Ishikawa (cell line): ENCODE measurements at regions not wholly inside any gene's neighbourhood (a gene's known extent, or its start where the extent isn't known, plus 50 kb on each side); places are given as distances from the start of the nearest gene placed in this dataset.

ENCODE experiments used
- CEBPB ChIP-seq: IDR thresholded peaks from 2 replicates; pipeline ENCODE4 v1.6.1; 2012
- CREB1 ChIP-seq: IDR thresholded peaks from 2 replicates; pipeline ENCODE4 v1.6.1; 2012; ENCODE audit warnings: low read depth
- EGR1 ChIP-seq: IDR thresholded peaks from 2 replicates; pipeline ENCODE4 v1.6.1; 2012
- EP300 ChIP-seq: IDR thresholded peaks from 2 replicates; pipeline ENCODE4 v1.6.1; 2012; ENCODE audit warnings: borderline replicate concordance
- FOXM1 ChIP-seq: IDR thresholded peaks from 2 replicates; pipeline ENCODE4 v1.6.1; 2012; ENCODE audit warnings: low read depth, borderline replicate concordance
- NFIC ChIP-seq: IDR thresholded peaks from 2 replicates; pipeline ENCODE4 v1.6.1; 2012
- RAD21 ChIP-seq: IDR thresholded peaks from 2 replicates; pipeline ENCODE4 v1.6.1; 2012; ENCODE audit warnings: low read depth
- TAF1 ChIP-seq: IDR thresholded peaks from 2 replicates; pipeline ENCODE4 v1.6.1; 2012; ENCODE audit warnings: low read depth, mild to moderate bottlenecking
- TCF12 ChIP-seq: IDR thresholded peaks from 2 replicates; pipeline ENCODE4 v1.6.1; 2012; ENCODE audit warnings: low read depth
- TEAD4 ChIP-seq: IDR thresholded peaks from 2 replicates; pipeline ENCODE4 v1.6.1; 2012
- YY1 ChIP-seq: IDR thresholded peaks from 2 replicates; pipeline ENCODE4 v1.6.1; 2012; ENCODE audit warnings: low read depth
- ZBTB7A ChIP-seq: IDR thresholded peaks from 2 replicates; pipeline ENCODE4 v1.6.1; 2012; ENCODE audit warnings: low read depth
- TF ChIP-seq, protein P1 (sequence below): IDR thresholded peaks from 2 replicates; pipeline ENCODE4 v1.6.1; 2012
- TF ChIP-seq, protein P2 (sequence below): IDR thresholded peaks from 2 replicates; pipeline ENCODE4 v1.6.1; 2012; ENCODE audit warnings: low read depth, mild to moderate bottlenecking
- TF ChIP-seq, protein P3 (sequence below): IDR thresholded peaks from 2 replicates; pipeline ENCODE4 v1.6.1; 2012

DNA sequence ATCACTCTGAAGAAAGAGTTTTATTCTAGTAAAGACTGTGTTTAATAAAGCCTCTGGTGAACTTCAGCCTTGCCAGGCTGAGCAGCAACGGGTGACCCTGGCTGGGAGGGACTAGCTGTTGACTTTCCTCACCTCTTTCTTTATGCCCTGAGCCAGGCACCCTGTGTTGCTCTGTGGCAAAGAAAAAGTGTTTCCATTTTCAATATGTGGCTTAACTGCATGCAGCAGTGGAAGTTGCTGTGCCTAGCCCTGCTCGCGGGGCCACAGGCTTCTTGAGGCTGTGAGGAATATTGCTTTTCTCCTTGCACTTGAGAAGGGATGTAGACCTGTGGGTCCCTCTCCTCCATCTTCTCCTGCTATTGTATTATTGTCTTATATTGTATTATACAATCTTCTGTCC lies 67.0 kb downstream of the CXCL12 start:
- TF ChIP-seq, protein P1, sequence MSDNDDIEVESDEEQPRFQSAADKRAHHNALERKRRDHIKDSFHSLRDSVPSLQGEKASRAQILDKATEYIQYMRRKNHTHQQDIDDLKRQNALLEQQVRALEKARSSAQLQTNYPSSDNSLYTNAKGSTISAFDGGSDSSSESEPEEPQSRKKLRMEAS: no peak
- TF ChIP-seq, protein P2, sequence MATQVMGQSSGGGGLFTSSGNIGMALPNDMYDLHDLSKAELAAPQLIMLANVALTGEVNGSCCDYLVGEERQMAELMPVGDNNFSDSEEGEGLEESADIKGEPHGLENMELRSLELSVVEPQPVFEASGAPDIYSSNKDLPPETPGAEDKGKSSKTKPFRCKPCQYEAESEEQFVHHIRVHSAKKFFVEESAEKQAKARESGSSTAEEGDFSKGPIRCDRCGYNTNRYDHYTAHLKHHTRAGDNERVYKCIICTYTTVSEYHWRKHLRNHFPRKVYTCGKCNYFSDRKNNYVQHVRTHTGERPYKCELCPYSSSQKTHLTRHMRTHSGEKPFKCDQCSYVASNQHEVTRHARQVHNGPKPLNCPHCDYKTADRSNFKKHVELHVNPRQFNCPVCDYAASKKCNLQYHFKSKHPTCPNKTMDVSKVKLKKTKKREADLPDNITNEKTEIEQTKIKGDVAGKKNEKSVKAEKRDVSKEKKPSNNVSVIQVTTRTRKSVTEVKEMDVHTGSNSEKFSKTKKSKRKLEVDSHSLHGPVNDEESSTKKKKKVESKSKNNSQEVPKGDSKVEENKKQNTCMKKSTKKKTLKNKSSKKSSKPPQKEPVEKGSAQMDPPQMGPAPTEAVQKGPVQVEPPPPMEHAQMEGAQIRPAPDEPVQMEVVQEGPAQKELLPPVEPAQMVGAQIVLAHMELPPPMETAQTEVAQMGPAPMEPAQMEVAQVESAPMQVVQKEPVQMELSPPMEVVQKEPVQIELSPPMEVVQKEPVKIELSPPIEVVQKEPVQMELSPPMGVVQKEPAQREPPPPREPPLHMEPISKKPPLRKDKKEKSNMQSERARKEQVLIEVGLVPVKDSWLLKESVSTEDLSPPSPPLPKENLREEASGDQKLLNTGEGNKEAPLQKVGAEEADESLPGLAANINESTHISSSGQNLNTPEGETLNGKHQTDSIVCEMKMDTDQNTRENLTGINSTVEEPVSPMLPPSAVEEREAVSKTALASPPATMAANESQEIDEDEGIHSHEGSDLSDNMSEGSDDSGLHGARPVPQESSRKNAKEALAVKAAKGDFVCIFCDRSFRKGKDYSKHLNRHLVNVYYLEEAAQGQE: no peak
- TF ChIP-seq ZBTB7A: no peak
- no peak for TF ChIP-seq EP300
- TF ChIP-seq NFIC: no peak
- TF ChIP-seq CREB1: no peak
- TF ChIP-seq YY1: no peak
- TF ChIP-seq EGR1: no peak
- TF ChIP-seq CEBPB: no peak
- no peak for TF ChIP-seq FOXM1
- no peak for TF ChIP-seq TAF1
- no peak for TF ChIP-seq RAD21

DNA sequence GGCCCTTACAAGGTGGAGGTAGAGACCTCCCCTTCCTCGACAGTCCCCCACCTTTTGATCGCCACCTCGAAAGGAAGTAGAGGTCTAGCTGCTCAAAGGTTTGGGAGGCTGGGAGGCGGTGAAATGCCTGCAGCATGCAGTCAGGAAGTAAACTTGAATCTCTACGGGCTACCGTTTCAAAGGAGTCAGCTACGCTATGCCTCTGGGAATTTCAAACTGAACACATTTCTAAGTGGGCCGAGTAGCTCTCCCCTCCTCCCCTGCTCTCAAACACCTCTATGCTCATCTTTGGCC lies 68.0 kb downstream of the CXCL12 start:
- TF ChIP-seq, protein P1: no peak
- TF ChIP-seq CEBPB (no peak), ZBTB7A (no peak), TCF12 (no peak), FOXM1 (no peak), CREB1 (no peak), EGR1 (no peak), TEAD4 (no peak), TAF1 (no peak)
- TF ChIP-seq, protein P3, sequence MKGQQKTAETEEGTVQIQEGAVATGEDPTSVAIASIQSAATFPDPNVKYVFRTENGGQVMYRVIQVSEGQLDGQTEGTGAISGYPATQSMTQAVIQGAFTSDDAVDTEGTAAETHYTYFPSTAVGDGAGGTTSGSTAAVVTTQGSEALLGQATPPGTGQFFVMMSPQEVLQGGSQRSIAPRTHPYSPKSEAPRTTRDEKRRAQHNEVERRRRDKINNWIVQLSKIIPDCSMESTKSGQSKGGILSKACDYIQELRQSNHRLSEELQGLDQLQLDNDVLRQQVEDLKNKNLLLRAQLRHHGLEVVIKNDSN: no peak
- TF ChIP-seq, protein P2: no peak

DNA sequence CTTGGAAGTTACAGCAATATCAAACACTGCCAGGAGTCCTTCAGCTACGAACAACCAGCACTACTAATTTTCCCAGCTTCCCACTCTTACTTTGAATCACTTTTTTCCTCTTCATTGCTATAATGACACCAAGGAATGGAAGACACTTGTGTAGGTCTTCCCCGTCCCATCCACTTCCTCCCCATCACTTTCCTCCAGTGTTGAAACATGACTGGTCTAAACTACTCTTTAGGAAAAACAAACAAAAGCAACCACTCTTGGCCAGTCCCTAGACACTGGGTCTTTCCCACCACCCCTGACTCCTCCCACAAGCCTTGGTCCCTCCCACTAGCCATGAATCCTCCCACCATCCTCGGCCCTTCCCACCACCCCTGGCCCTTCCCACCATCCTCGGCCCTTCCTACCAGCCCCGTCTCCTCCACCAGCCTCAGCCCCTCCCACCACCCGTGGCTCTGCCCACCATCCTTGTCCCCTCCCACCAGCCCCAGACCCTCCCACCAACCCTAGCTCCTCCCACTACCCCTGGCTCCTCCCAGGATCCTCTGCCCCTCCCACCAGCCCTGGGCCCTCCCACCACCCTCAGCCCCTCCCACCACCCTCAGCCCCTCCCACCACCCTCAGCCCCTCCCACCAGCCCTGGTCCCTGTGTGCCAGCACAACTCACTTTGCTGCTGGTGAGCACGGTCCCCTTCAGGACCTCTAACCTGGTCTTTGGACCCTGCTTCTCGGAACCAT lies 68.5 kb downstream of the CXCL12 start:
- TF ChIP-seq TCF12: no peak

DNA sequence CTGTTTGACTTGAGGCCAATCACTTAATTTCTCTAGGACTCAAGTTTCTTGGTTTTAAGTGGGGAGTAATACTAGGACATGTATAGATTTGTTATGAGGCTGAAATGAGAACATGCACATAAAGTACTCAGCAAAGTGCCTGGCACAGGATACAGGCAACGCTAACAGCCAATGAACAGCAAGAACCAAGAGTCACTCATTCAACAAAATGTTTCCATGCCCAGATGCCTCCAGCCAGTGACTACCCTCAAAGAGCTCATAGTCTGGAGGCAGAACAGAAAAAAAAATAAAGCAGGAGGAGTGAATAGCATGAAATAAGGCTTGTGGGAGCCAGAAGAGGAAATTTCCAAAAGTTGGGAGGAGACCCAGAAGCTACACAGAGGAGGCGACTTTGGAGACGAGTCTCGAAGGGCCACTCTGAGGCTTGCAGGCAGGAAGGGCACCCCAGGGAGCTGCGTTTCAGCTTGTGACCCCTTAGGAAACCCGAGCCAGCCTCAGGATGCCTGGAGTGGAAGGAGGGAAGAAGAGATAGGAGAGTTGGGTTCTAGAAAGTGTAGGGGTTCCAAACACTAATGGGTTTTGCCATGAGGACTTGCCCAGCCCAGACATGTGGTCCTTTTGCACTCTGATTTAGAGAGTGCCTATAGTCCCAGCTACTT lies 70.0 kb downstream of the CXCL12 start:
- TF ChIP-seq, protein P2: no peak
- TF ChIP-seq TEAD4 (no peak), TCF12 (no peak), CREB1 (no peak), EP300 (no peak), CEBPB (no peak), YY1 (no peak), EGR1 (no peak), ZBTB7A (no peak)
- TF ChIP-seq, protein P3: no peak
- TF ChIP-seq, protein P1: no peak

DNA sequence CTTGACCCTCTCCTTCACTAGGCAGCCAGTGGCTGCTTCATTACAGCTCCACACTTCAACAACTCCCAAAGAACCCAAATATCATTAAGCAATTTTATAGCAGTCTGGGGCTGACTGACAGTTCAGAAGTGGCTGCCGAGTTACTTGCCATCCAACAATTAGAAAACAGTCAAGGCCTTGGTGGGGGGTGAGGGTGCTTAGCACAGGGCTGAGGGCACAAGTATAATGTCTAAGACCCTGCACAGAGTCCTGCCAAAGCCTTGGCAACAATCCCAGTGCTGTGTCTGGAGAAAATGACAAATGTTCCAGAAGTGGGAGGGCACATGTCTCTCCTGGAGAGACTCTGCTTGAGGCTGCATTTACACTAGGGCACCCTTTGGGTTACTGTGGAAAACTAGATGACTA lies 71.1 kb downstream of the CXCL12 start:
- no peak for TF ChIP-seq RAD21
- no peak for TF ChIP-seq TCF12
- no peak for TF ChIP-seq FOXM1
- TF ChIP-seq CEBPB: no peak
- TF ChIP-seq, protein P3: no peak
- TF ChIP-seq TAF1: no peak
- TF ChIP-seq, protein P2: no peak
- TF ChIP-seq NFIC: no peak
- TF ChIP-seq ZBTB7A: no peak
